IPS DF 4.7 (cell line): ENCODE measurements at regions not wholly inside any gene's neighbourhood (a gene's known extent, or its start where the extent isn't known, plus 50 kb on each side); places are given as distances from the start of the nearest gene placed in this dataset.
"Not testable (repeated sequence)": the region's sequence is repeated elsewhere in the genome, so short reads cannot be mapped to it uniquely, and the experiment has no call there.

Experiments
- DNase-seq: peaks from one replicate; pipeline ENCODE4 v3.0.0-alpha.2; 2013; ENCODE audit warnings: low spot score; ENCODE audit errors: extremely low read depth

- no peak for DNase-seq
Measured at GRCh38 chr2:217349251-217349650, 489.4 kb upstream of the TNP1 start.

- not testable (repeated sequence) for DNase-seq
Measured at GRCh38 chr2:217347630-217348029, 487.8 kb upstream of the TNP1 start.

- DNase-seq = not testable (repeated sequence)
Measured at GRCh38 chr2:217346043-217346442, 486.2 kb upstream of the TNP1 start.

- no peak for DNase-seq
Measured at GRCh38 chr2:217340899-217341298, 481.0 kb upstream of the TNP1 start.

- DNase-seq = no peak
Measured at GRCh38 chr2:217340176-217340575, 480.3 kb upstream of the TNP1 start.

- no peak for DNase-seq
Measured at GRCh38 chr2:217339753-217340152, 479.9 kb upstream of the TNP1 start.

- no peak for DNase-seq
Measured at GRCh38 chr2:217338306-217338916, 478.5 kb upstream of the TNP1 start.

- no peak for DNase-seq
Measured at GRCh38 chr2:217337771-217338170, 477.9 kb upstream of the TNP1 start.

GRCh38 chr2:217336694-217337093, 476.8 kb upstream of the TNP1 start:
- no peak for DNase-seq

GRCh38 chr2:217335341-217335966, 475.6 kb upstream of the TNP1 start:
- DNase-seq = no peak

- DNase-seq = no peak
Measured at GRCh38 chr2:217334561-217334960, 474.7 kb upstream of the TNP1 start.

GRCh38 chr2:217332866-217333265, 473.0 kb upstream of the TNP1 start:
- no peak for DNase-seq

GRCh38 chr2:217332417-217332791, 472.5 kb upstream of the TNP1 start:
- no peak for DNase-seq

GRCh38 chr2:217331523-217332416, 471.9 kb upstream of the TNP1 start:
- no peak for DNase-seq

GRCh38 chr2:217330647-217331046, 470.8 kb upstream of the TNP1 start:
- no peak for DNase-seq

GRCh38 chr2:217329023-217329431, 469.2 kb upstream of the TNP1 start:
- no peak for DNase-seq

- DNase-seq = no peak
Measured at GRCh38 chr2:217328622-217328978, 468.7 kb upstream of the TNP1 start.

GRCh38 chr2:217327953-217328621, 468.2 kb upstream of the TNP1 start:
- DNase-seq = no peak

- DNase-seq = no peak
Measured at GRCh38 chr2:217326238-217327022, 466.6 kb upstream of the TNP1 start.

GRCh38 chr2:217325816-217326215, 466.0 kb upstream of the TNP1 start:
- DNase-seq = no peak

GRCh38 chr2:217325251-217325650, 465.4 kb upstream of the TNP1 start:
- DNase-seq = no peak
